ENCODE measurements at regions not wholly inside any gene's neighbourhood (a gene's known extent, or its start where the extent isn't known, plus 50 kb on each side); places are given as distances from the start of the nearest gene placed in this dataset.

GRCh38 chrX:103441878-103442535 lies 65.7 kb downstream of the BEX3 start:
- Histone ChIP-seq H3K4me1 (ENCODE audit: control insufficient read depth, insufficient read depth, low read length) (no peaks in the 10 kb centered on the region), H3K79me2 (ENCODE audit: control insufficient read depth, insufficient read depth, low read length) (no peaks in the 10 kb centered on the region), H4K20me1 (ENCODE audit: control insufficient read depth, insufficient read depth) (no peaks in the 10 kb centered on the region), H3K9ac (ENCODE audit: control insufficient read depth, insufficient read depth, low read length) (no peak overlapping the region), H2AFZ (ENCODE audit: control insufficient read depth, low read depth, low read length) (no peak overlapping the region), H3K4me2 (ENCODE audit: control insufficient read depth, insufficient read depth) (no peak overlapping the region), H3K9me3 (replicated peaks; ENCODE audit: control insufficient read depth, insufficient read depth, low read length) (no peaks in the 10 kb centered on the region), H3K4me3 (no peak overlapping the region), H3K36me3 (ENCODE audit: control insufficient read depth in 2 of 2, insufficient read depth in 2 of 2, low read length in 1 of 2) (no peaks in the 10 kb centered on the region), H3K27me3 (replicated peaks in 1 of 2; ENCODE audit: control insufficient read depth in 2 of 2, insufficient read depth in 2 of 2, low read length in 1 of 2) (no peaks in the 10 kb centered on the region), H3K27ac (ENCODE audit: control insufficient read depth, insufficient read depth) (no peak overlapping the region)
- FAIRE-seq (no peak), ATAC-seq (no peak), DNase-seq (ENCODE audit: low read depth, low spot score) (no peak)
- no peak for TF ChIP-seq NFYA (IDR thresholded peaks at IDR 0.05; ENCODE audit: borderline replicate concordance, low read depth, low read length)
- POLR2A ChIA-PET: no interaction called here
- BruUV-seq (replicated peaks): no TSS peak
- intact Hi-C loops (cut with micrococcal nuclease; ENCODE audit: unreplicated experiment): no loop called here
- CTCF ChIA-PET: no interaction called here
- 30% methylated on average over 4 of the region's 4 CpGs for WGBS (ENCODE audit: insufficient coverage, insufficient replicate concordance, low lambda C conversion rate, missing lambda C conversion rate)
- RAD21 ChIA-PET (ENCODE audit: unreplicated experiment): no interaction called here
- in situ Hi-C loops (cut with MboI): no loop called here
- SMC1A ChIA-PET (ENCODE audit: uncharacterized antibody, unreplicated experiment): no interaction called here

- CTCF ChIA-PET: no interaction called here
- Histone ChIP-seq H3K4me2 (ENCODE audit: control insufficient read depth, insufficient read depth) (no peak overlapping the region), H3K9ac (ENCODE audit: control insufficient read depth, insufficient read depth, low read length) (no peak overlapping the region), H3K27ac (ENCODE audit: control insufficient read depth, insufficient read depth) (no peak overlapping the region), H3K4me1 (ENCODE audit: control insufficient read depth, insufficient read depth, low read length) (no peaks in the 10 kb centered on the region), H3K36me3 (ENCODE audit: control insufficient read depth in 2 of 2, insufficient read depth in 2 of 2, low read length in 1 of 2) (no peaks in the 10 kb centered on the region), H2AFZ (ENCODE audit: control insufficient read depth, low read depth, low read length) (no peak overlapping the region), H4K20me1 (ENCODE audit: control insufficient read depth, insufficient read depth) (no peaks in the 10 kb centered on the region), H3K9me3 (replicated peaks; ENCODE audit: control insufficient read depth, insufficient read depth, low read length) (no peaks in the 10 kb centered on the region), H3K4me3 (no peak overlapping the region), H3K27me3 (replicated peaks in 1 of 2; ENCODE audit: control insufficient read depth in 2 of 2, insufficient read depth in 2 of 2, low read length in 1 of 2) (no peaks in the 10 kb centered on the region), H3K79me2 (ENCODE audit: control insufficient read depth, insufficient read depth, low read length) (no peaks in the 10 kb centered on the region)
- FAIRE-seq (no peak), DNase-seq (ENCODE audit: low read depth, low spot score) (no peak), ATAC-seq (no peak)
- 39% methylated on average over 6 of the region's 6 CpGs for WGBS (ENCODE audit: insufficient coverage, insufficient replicate concordance, low lambda C conversion rate, missing lambda C conversion rate)
- SMC1A ChIA-PET (ENCODE audit: uncharacterized antibody, unreplicated experiment): no interaction called here
- POLR2A ChIA-PET: no interaction called here
- TF ChIP-seq BRCA1 (IDR thresholded peaks at IDR 0.05; ENCODE audit: low read depth, low read length): no peak
- RAD21 ChIA-PET (ENCODE audit: unreplicated experiment): no interaction called here
- intact Hi-C loops (cut with micrococcal nuclease; ENCODE audit: unreplicated experiment) (no loop called here), in situ Hi-C loops (cut with MboI) (no loop called here)
- no TSS peak for BruUV-seq (replicated peaks)
Observed at GRCh38 chrX:103442536-103442901, 66.2 kb downstream of the BEX3 start.
